Body of pancreas (tissue), 4 donors: ENCODE measurements at regions not wholly inside any gene's neighbourhood (a gene's known extent, or its start where the extent isn't known, plus 50 kb on each side); places are given as distances from the start of the nearest gene placed in this dataset.
"Not testable (repeated sequence)": the region's sequence is repeated elsewhere in the genome, so short reads cannot be mapped to it uniquely, and the experiment has no call there.

ENCODE experiments used
- POLR2A ChIP-seq, 3 donors: fragments of 450-650 bp; IDR thresholded peaks; one replicate each; pipeline ENCODE4 v1.6.1; 2016; ENCODE audit warnings: antibody characterized with exemption in 3 of 3, mild to moderate bottlenecking in 2 of 3
- TF ChIP-seq, protein P1 (sequence below), 7 experiments: fragments of 450-650 bp in 4 of 7; fragments of 200-600 bp in 3 of 7; sonication (generic) in 3 of 7; IDR thresholded peaks; one replicate each; pipeline ENCODE4 v1.5.1; 2016 to 2019; ENCODE audit warnings: antibody characterized with exemption in 7 of 7

DNA sequence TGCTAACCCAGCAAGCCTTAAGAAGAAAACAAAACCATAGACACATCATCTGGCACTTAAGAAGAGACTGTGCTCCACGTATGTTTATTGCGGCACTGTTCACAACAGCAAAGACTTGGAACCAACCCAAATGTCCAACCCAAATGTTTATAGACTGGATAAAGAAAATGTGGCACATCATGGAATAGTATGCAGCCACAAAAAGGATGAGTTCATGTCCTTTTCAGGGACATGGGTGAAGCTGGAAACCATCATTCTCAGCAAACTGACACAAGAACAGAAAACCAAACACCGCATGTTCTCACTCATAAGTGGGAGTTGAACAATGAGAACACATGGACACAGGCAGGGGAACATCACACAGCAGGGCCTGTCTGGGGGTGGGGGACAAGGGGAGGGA, 76.5 kb upstream of the PLEKHG1 start:
- TF ChIP-seq, protein P1, sequence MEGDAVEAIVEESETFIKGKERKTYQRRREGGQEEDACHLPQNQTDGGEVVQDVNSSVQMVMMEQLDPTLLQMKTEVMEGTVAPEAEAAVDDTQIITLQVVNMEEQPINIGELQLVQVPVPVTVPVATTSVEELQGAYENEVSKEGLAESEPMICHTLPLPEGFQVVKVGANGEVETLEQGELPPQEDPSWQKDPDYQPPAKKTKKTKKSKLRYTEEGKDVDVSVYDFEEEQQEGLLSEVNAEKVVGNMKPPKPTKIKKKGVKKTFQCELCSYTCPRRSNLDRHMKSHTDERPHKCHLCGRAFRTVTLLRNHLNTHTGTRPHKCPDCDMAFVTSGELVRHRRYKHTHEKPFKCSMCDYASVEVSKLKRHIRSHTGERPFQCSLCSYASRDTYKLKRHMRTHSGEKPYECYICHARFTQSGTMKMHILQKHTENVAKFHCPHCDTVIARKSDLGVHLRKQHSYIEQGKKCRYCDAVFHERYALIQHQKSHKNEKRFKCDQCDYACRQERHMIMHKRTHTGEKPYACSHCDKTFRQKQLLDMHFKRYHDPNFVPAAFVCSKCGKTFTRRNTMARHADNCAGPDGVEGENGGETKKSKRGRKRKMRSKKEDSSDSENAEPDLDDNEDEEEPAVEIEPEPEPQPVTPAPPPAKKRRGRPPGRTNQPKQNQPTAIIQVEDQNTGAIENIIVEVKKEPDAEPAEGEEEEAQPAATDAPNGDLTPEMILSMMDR (IDR thresholded peaks at IDR 0.05) = not testable (repeated sequence)
- not testable (repeated sequence) for TF ChIP-seq POLR2A (IDR thresholded peaks at IDR 0.05)
